HEK293T (cell line): ENCODE measurements at regions not wholly inside any gene's neighbourhood (a gene's known extent, or its start where the extent isn't known, plus 50 kb on each side); places are given as distances from the start of the nearest gene placed in this dataset.

Experiments
- ARNT ChIP-seq: fragments of 450-650 bp; IDR thresholded peaks from 2 replicates; pipeline ENCODE4 v1.6.1; 2017; ENCODE audit warnings: mild to moderate bottlenecking
- CTBP1 ChIP-seq: fragments of 450-650 bp; IDR thresholded peaks from 2 replicates; pipeline ENCODE4 v1.6.1; 2016; ENCODE audit warnings: borderline replicate concordance
- ELF4 ChIP-seq: fragments of 450-650 bp; IDR thresholded peaks from 2 replicates; pipeline ENCODE4 v1.6.1; 2017; ENCODE audit warnings: antibody characterized with exemption
- FOXM1 ChIP-seq: fragments of 450-650 bp; IDR thresholded peaks from 2 replicates; pipeline ENCODE4 v1.6.1; 2017; ENCODE audit warnings: mild to moderate bottlenecking, borderline replicate concordance
- LEF1 ChIP-seq: fragments of 450-650 bp; IDR thresholded peaks from 2 replicates; pipeline ENCODE4 v1.6.1; 2017; ENCODE audit warnings: mild to moderate bottlenecking, borderline replicate concordance
- NFRKB ChIP-seq: fragments of 450-650 bp; IDR thresholded peaks from 2 replicates; pipeline ENCODE4 v1.6.1; 2016; ENCODE audit warnings: mild to moderate bottlenecking, moderate library complexity
- SP1 ChIP-seq: fragments of 450-650 bp; IDR thresholded peaks from 2 replicates; pipeline ENCODE4 v1.6.1; 2017
- TARDBP ChIP-seq: fragments of 450-650 bp; IDR thresholded peaks from 2 replicates; pipeline ENCODE4 v1.6.1; 2016

- TF ChIP-seq FOXM1 = no peak
- no peak for TF ChIP-seq NFRKB
- no peak for TF ChIP-seq CTBP1
- no peak for TF ChIP-seq SP1
- TF ChIP-seq LEF1 = no peak
- no peak for TF ChIP-seq ELF4
- no peak for TF ChIP-seq ARNT
- no peak for TF ChIP-seq TARDBP
These were observed 649.3 kb downstream of the IQCM start for GRCh38 chr4:149166365-149166764.
